H9 (cell line): ENCODE measurements at regions not wholly inside any gene's neighbourhood (a gene's known extent, or its start where the extent isn't known, plus 50 kb on each side); places are given as distances from the start of the nearest gene placed in this dataset.

ENCODE experiments used
- DNase-seq: peaks from one replicate; pipeline ENCODE4 v3.0.0-alpha.2; 2017
- H2AFZ ChIP-seq: one replicate; pipeline ENCODE4 v1.6.1; 2013; ENCODE audit warnings: mild to moderate bottlenecking, low read length, control low read depth, moderate library complexity
- H2AK5ac ChIP-seq: 2 replicates; pipeline ENCODE4 v1.6.1; 2013; ENCODE audit warnings: low read length, control low read depth, mixed read lengths; ENCODE audit not compliant: insufficient read length
- H2BK120ac ChIP-seq: one replicate; pipeline ENCODE4 v1.6.1; 2013; ENCODE audit warnings: low read depth, mild to moderate bottlenecking, low read length, control low read depth, inconsistent platforms; ENCODE audit not compliant: poor library complexity, severe bottlenecking
- H2BK12ac ChIP-seq: 2 replicates; pipeline ENCODE4 v1.6.1; 2013; ENCODE audit warnings: low read length, control low read depth, mixed read lengths, low read depth; ENCODE audit not compliant: insufficient read length
- H2BK15ac ChIP-seq: 2 replicates; pipeline ENCODE4 v1.6.1; 2013; ENCODE audit warnings: low read depth, low read length, control low read depth
- H2BK20ac ChIP-seq: one replicate; pipeline ENCODE4 v1.6.1; 2013; ENCODE audit warnings: low read depth, mild to moderate bottlenecking, low read length, control low read depth, inconsistent platforms; ENCODE audit not compliant: poor library complexity, severe bottlenecking
- H2BK5ac ChIP-seq: 2 replicates; pipeline ENCODE4 v1.6.1; 2013; ENCODE audit warnings: low read length, control low read depth, mixed read lengths; ENCODE audit not compliant: insufficient read length
- H3K14ac ChIP-seq: 2 replicates; pipeline ENCODE4 v1.6.1; 2013; ENCODE audit warnings: low read length, control low read depth; ENCODE audit not compliant: insufficient read depth
- H3K18ac ChIP-seq: 2 replicates; pipeline ENCODE4 v1.6.1; 2013; ENCODE audit warnings: low read depth, mild to moderate bottlenecking, mixed read lengths, low read length, control low read depth; ENCODE audit not compliant: insufficient read length
- H3K23ac ChIP-seq: 2 replicates; pipeline ENCODE4 v1.6.1; 2013; ENCODE audit warnings: low read length, control low read depth, mixed read lengths, low read depth; ENCODE audit not compliant: insufficient read length
- H3K23me2 ChIP-seq: 2 replicates; pipeline ENCODE4 v1.6.1; 2013; ENCODE audit warnings: low read depth, mild to moderate bottlenecking, mixed read lengths, low read length, control low read depth; ENCODE audit not compliant: insufficient read length, poor library complexity, severe bottlenecking
- H3K27ac ChIP-seq: 2 replicates; pipeline ENCODE4 v1.5.1; 2013; ENCODE audit warnings: low read length, control low read depth, mixed read lengths, low read depth; ENCODE audit not compliant: insufficient read length
- H3K27me3 ChIP-seq: 2 replicates; pipeline ENCODE4 v1.6.1; 2013; ENCODE audit warnings: low read length, control low read depth, inconsistent platforms; ENCODE audit not compliant: insufficient read depth
- H3K4ac ChIP-seq: 2 replicates; pipeline ENCODE4 v1.6.1; 2013; ENCODE audit warnings: low read depth, mild to moderate bottlenecking, control low read depth, inconsistent platforms, low read length, moderate library complexity
- H3K4me1 ChIP-seq: 2 replicates; pipeline ENCODE4 v1.6.1; 2013; ENCODE audit warnings: low read length, control low read depth, inconsistent platforms; ENCODE audit not compliant: insufficient read depth
- H3K4me2 ChIP-seq: 2 replicates; pipeline ENCODE4 v1.6.1; 2013; ENCODE audit warnings: low read length, control low read depth, mixed read lengths; ENCODE audit not compliant: insufficient read length, insufficient read depth
- H3K56ac ChIP-seq: 2 replicates; pipeline ENCODE4 v1.6.1; 2013; ENCODE audit warnings: low read depth, mild to moderate bottlenecking, mixed read lengths, low read length, control low read depth; ENCODE audit not compliant: insufficient read length
- H3K79me1 ChIP-seq: 2 replicates; pipeline ENCODE4 v1.6.1; 2013; ENCODE audit warnings: low read depth, mild to moderate bottlenecking, moderate library complexity, low read length, control low read depth, inconsistent platforms; ENCODE audit not compliant: insufficient read depth, poor library complexity, severe bottlenecking
- H3K79me2 ChIP-seq: 2 replicates; pipeline ENCODE4 v1.6.1; 2013; ENCODE audit warnings: low read length, control low read depth, inconsistent platforms; ENCODE audit not compliant: insufficient read depth
- H3K9ac ChIP-seq: 2 replicates; pipeline ENCODE4 v1.6.1; 2013; ENCODE audit warnings: low read length, control low read depth, mixed read lengths; ENCODE audit not compliant: insufficient read length; ENCODE audit errors: extremely low read depth
- H3K9me3 ChIP-seq: one replicate; pipeline ENCODE4 v1.6.1; 2013; ENCODE audit warnings: low read depth, low read length, inconsistent platforms; ENCODE audit not compliant: control insufficient read depth
- H3T11ph ChIP-seq: one replicate; pipeline ENCODE4 v1.6.1; 2013; ENCODE audit warnings: mild to moderate bottlenecking, low read length, control low read depth, inconsistent platforms
- H4K20me1 ChIP-seq: one replicate; pipeline ENCODE4 v1.6.1; 2013; ENCODE audit not compliant: control insufficient read depth, insufficient read length, insufficient read depth
- H4K5ac ChIP-seq: 2 replicates; pipeline ENCODE4 v1.6.1; 2013; ENCODE audit warnings: low read depth, mild to moderate bottlenecking, mixed read lengths, low read length, control low read depth; ENCODE audit not compliant: insufficient read length
- H4K8ac ChIP-seq: replicated peaks from 2 replicates; pipeline ENCODE4 v1.6.1; 2013; ENCODE audit warnings: low read length, control low read depth, mixed read lengths, low read depth; ENCODE audit not compliant: insufficient read length
- H4K91ac ChIP-seq: 2 replicates; pipeline ENCODE4 v1.6.1; 2013; ENCODE audit warnings: low read depth, mild to moderate bottlenecking, moderate library complexity, mixed read lengths, low read length, control low read depth; ENCODE audit not compliant: insufficient read length
- H3K27ac Mint-ChIP-seq, 3 experiments: 2 replicates in 2 of 3; 3 replicates in 1 of 3; pipeline ENCODE4 v1.8.0; 2020 to 2021; ENCODE audit warnings: mixed read lengths in 3 of 3, mild to moderate bottlenecking in 1 of 3, moderate library complexity in 1 of 3
- H3K27me3 Mint-ChIP-seq: 2 replicates; pipeline ENCODE4 v1.8.0; 2021; ENCODE audit warnings: low read depth, mild to moderate bottlenecking, moderate library complexity, mixed read lengths
- H3K36me3 Mint-ChIP-seq, 3 experiments: 2 replicates in 2 of 3; 3 replicates in 1 of 3; pipeline ENCODE4 v1.8.0; 2020 to 2021; ENCODE audit warnings: low read depth in 3 of 3, mixed read lengths in 3 of 3; ENCODE audit not compliant: insufficient read depth in 1 of 3
- H3K4me1 Mint-ChIP-seq, 2 experiments: 2 replicates each; pipeline ENCODE4 v1.8.0; 2020; ENCODE audit warnings: mixed read lengths in 2 of 2
- H3K4me3 Mint-ChIP-seq, 2 experiments: 2 replicates in 1 of 2; 3 replicates in 1 of 2; pipeline ENCODE4 v1.8.0; 2020 to 2021; ENCODE audit warnings: mild to moderate bottlenecking in 2 of 2, mixed read lengths in 2 of 2, moderate library complexity in 1 of 2
- H3K9me3 Mint-ChIP-seq, 2 experiments: 2 replicates in 1 of 2; 3 replicates in 1 of 2; pipeline ENCODE4 v1.8.0; 2020; ENCODE audit warnings: mild to moderate bottlenecking in 2 of 2, mixed read lengths in 2 of 2, moderate library complexity in 1 of 2
- WGBS: extraction: QIAGEN DNeasy Blood & Tissue Kit; methylation state at CpG from one replicate; pipeline ENCODE4 v1.1.7; 2013; ENCODE audit warnings: missing lambda C conversion rate, low lambda C conversion rate, mixed read lengths; ENCODE audit not compliant: insufficient read length; ENCODE audit errors: extremely low coverage; 5-methylcytosine and 5-hydroxymethylcytosine counted together
- TF ChIP-seq, protein P1 (sequence below): fragments of 200-600 bp; sonication (generic); conservative IDR thresholded peaks from 3 replicates; pipeline ENCODE4 v1.8.0; 2021; ENCODE audit warnings: antibody characterized with exemption, mild to moderate bottlenecking

DNA sequence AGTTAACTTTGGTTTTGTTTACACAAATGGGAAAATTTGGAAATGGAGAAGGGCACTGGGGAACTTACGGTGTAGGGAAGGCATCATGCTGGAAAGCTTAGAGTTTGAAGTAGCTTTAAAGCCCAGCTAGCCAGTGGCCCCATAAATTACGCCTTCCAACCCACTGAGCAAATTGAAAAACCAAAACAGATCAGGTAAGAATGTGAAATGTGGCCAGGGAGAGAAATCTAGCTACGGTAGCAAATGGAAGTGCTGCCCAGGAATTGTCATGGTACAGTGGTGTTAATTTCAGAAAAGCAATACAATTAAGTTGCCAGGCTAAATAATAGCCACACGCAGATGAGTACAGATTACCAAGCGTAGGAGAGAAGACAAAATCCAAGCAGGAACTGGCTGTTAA is 654.8 kb downstream of the PRELID2 start:
- H3K27ac Mint-ChIP-seq: peak overlapping the region; percentile 27 to 97 (median 88)
- H3K23ac ChIP-seq: no peak overlapping the region
- H3K18ac ChIP-seq: no peak overlapping the region
- H3K9ac ChIP-seq: no peak overlapping the region
- no peaks in the 10 kb centered on the region for H3K79me2 ChIP-seq
- H3K27ac ChIP-seq: no peak overlapping the region
- no peaks in the 10 kb centered on the region for H4K20me1 ChIP-seq
- H3K4me1 Mint-ChIP-seq: peaks cover 35 to 40% of the 10 kb centered on the region in 2 experiments
- no peak overlapping the region for H2BK12ac ChIP-seq
- peaks cover 5% of the 10 kb centered on the region; the same call in 1 of the 2 replicates for H3K4me1 ChIP-seq
- no peaks in the 10 kb centered on the region for H3K36me3 Mint-ChIP-seq
- no peak overlapping the region for H3K56ac ChIP-seq
- no peaks in the 10 kb centered on the region for H3K27me3 Mint-ChIP-seq
- no peak overlapping the region for H3K4me3 Mint-ChIP-seq
- no peaks in the 10 kb centered on the region for H3K9me3 ChIP-seq
- no peak overlapping the region for H4K91ac ChIP-seq
- no peak overlapping the region for H4K8ac ChIP-seq
- H3K27me3 ChIP-seq: no peaks in the 10 kb centered on the region
- H3K79me1 ChIP-seq: no peaks in the 10 kb centered on the region
- no peak for DNase-seq
- no peak overlapping the region for H2BK20ac ChIP-seq
- H3K9me3 Mint-ChIP-seq: no peaks in the 10 kb centered on the region; a peak in 1 of 5 replicates
- no peak overlapping the region for H3K4ac ChIP-seq
- no peak overlapping the region for H2BK15ac ChIP-seq
- no peak overlapping the region for H3K4me2 ChIP-seq
- no peak overlapping the region for H3K14ac ChIP-seq
- H2AFZ ChIP-seq: no peak overlapping the region
- WGBS: no CpG with 5 or more reads among the region's 5 CpGs
- H2BK5ac ChIP-seq: no peak overlapping the region
- H2AK5ac ChIP-seq: no peak overlapping the region
- no peaks in the 10 kb centered on the region for H3K23me2 ChIP-seq
- TF ChIP-seq, protein P1, sequence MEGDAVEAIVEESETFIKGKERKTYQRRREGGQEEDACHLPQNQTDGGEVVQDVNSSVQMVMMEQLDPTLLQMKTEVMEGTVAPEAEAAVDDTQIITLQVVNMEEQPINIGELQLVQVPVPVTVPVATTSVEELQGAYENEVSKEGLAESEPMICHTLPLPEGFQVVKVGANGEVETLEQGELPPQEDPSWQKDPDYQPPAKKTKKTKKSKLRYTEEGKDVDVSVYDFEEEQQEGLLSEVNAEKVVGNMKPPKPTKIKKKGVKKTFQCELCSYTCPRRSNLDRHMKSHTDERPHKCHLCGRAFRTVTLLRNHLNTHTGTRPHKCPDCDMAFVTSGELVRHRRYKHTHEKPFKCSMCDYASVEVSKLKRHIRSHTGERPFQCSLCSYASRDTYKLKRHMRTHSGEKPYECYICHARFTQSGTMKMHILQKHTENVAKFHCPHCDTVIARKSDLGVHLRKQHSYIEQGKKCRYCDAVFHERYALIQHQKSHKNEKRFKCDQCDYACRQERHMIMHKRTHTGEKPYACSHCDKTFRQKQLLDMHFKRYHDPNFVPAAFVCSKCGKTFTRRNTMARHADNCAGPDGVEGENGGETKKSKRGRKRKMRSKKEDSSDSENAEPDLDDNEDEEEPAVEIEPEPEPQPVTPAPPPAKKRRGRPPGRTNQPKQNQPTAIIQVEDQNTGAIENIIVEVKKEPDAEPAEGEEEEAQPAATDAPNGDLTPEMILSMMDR: no peak
- H4K5ac ChIP-seq: no peak overlapping the region
- H2BK120ac ChIP-seq: no peak overlapping the region
- H3T11ph ChIP-seq: no peak overlapping the region
